Thyroid gland (tissue), 4 donors: ENCODE measurements at regions not wholly inside any gene's neighbourhood (a gene's known extent, or its start where the extent isn't known, plus 50 kb on each side); places are given as distances from the start of the nearest gene placed in this dataset.

Experiments
- POLR2A ChIP-seq, 2 donors: fragments of 450-650 bp; IDR thresholded peaks; one replicate each; pipeline ENCODE4 v1.6.1; 2017; ENCODE audit warnings: antibody characterized with exemption in 2 of 2, mild to moderate bottlenecking in 2 of 2, moderate library complexity in 1 of 2
- TF ChIP-seq, protein P1 (sequence below), 6 experiments: fragments of 200-600 bp in 3 of 6; fragments of 450-650 bp in 3 of 6; sonication (generic) in 3 of 6; IDR thresholded peaks; one replicate each; pipeline ENCODE4 v1.5.1; 2016 to 2019; ENCODE audit warnings: antibody characterized with exemption in 6 of 6, mild to moderate bottlenecking in 2 of 6, inconsistent platforms in 1 of 6, moderate library complexity in 1 of 6

GRCh38 chr16:35711958-35712357 is 2252.5 kb downstream of the TP53TG3F start:
- no peak for TF ChIP-seq POLR2A (IDR thresholded peaks at IDR 0.05)
- TF ChIP-seq, protein P1, sequence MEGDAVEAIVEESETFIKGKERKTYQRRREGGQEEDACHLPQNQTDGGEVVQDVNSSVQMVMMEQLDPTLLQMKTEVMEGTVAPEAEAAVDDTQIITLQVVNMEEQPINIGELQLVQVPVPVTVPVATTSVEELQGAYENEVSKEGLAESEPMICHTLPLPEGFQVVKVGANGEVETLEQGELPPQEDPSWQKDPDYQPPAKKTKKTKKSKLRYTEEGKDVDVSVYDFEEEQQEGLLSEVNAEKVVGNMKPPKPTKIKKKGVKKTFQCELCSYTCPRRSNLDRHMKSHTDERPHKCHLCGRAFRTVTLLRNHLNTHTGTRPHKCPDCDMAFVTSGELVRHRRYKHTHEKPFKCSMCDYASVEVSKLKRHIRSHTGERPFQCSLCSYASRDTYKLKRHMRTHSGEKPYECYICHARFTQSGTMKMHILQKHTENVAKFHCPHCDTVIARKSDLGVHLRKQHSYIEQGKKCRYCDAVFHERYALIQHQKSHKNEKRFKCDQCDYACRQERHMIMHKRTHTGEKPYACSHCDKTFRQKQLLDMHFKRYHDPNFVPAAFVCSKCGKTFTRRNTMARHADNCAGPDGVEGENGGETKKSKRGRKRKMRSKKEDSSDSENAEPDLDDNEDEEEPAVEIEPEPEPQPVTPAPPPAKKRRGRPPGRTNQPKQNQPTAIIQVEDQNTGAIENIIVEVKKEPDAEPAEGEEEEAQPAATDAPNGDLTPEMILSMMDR (IDR thresholded peaks at IDR 0.05), result no peak
